ENCODE measurements at regions not wholly inside any gene's neighbourhood (a gene's known extent, or its start where the extent isn't known, plus 50 kb on each side); places are given as distances from the start of the nearest gene placed in this dataset.

- in situ Hi-C loops (cut with MboI; ENCODE audit: low pct_unique_long_range_greater_than_20kb, low sequenced_read_pairs, unreplicated experiment), result no loop called here
- DNase-seq (ENCODE audit: low spot score), result no peak
Measured at GRCh38 chr6:159427335-159427734, 258.1 kb downstream of the FNDC1 start.

GRCh38 chr6:159425421-159425820, 256.2 kb downstream of the FNDC1 start:
- TF ChIP-seq CTCF (IDR thresholded peaks at IDR 0.05; ENCODE audit: extremely low read depth, insufficient read depth, missing control alignments), result no peak
- in situ Hi-C loops (cut with MboI; ENCODE audit: low pct_unique_long_range_greater_than_20kb, low sequenced_read_pairs, unreplicated experiment), result no loop called here
- no peak for DNase-seq (ENCODE audit: low spot score)

More at GRCh38 chr6:159427335-159427734, 258.1 kb downstream of the FNDC1 start:
- no peak for TF ChIP-seq CTCF (IDR thresholded peaks at IDR 0.05; ENCODE audit: extremely low read depth, insufficient read depth, missing control alignments)

GRCh38 chr6:159422041-159422984, 253.1 kb downstream of the FNDC1 start:
- in situ Hi-C loops (cut with MboI; ENCODE audit: low pct_unique_long_range_greater_than_20kb, low sequenced_read_pairs, unreplicated experiment), result no loop called here
- DNase-seq (ENCODE audit: low spot score), result no peak

GRCh38 chr6:159421586-159421985, 252.4 kb downstream of the FNDC1 start:
- no peak for TF ChIP-seq CTCF (IDR thresholded peaks at IDR 0.05; ENCODE audit: extremely low read depth, insufficient read depth, missing control alignments)
- in situ Hi-C loops (cut with MboI; ENCODE audit: low pct_unique_long_range_greater_than_20kb, low sequenced_read_pairs, unreplicated experiment), result no loop called here
- no peak for DNase-seq (ENCODE audit: low spot score)

More at GRCh38 chr6:159422041-159422984, 253.1 kb downstream of the FNDC1 start:
- no peak for TF ChIP-seq CTCF (IDR thresholded peaks at IDR 0.05; ENCODE audit: extremely low read depth, insufficient read depth, missing control alignments)

- in situ Hi-C loops (cut with MboI; ENCODE audit: low pct_unique_long_range_greater_than_20kb, low sequenced_read_pairs, unreplicated experiment), result no loop called here
- DNase-seq (ENCODE audit: low spot score), result no peak
- TF ChIP-seq CTCF (IDR thresholded peaks at IDR 0.05; ENCODE audit: extremely low read depth, insufficient read depth, missing control alignments), result no peak
Measured at GRCh38 chr6:159418997-159419396, 249.8 kb downstream of the FNDC1 start.

GRCh38 chr6:159416891-159417560, 247.8 kb downstream of the FNDC1 start:
- in situ Hi-C loops (cut with MboI; ENCODE audit: low pct_unique_long_range_greater_than_20kb, low sequenced_read_pairs, unreplicated experiment), result no loop called here
- TF ChIP-seq CTCF (IDR thresholded peaks at IDR 0.05; ENCODE audit: extremely low read depth, insufficient read depth, missing control alignments), result no peak
- no peak for DNase-seq (ENCODE audit: low spot score)

Data from GM13977 (cell line).